MM.1S (cell line): ENCODE measurements at regions not wholly inside any gene's neighbourhood (a gene's known extent, or its start where the extent isn't known, plus 50 kb on each side); places are given as distances from the start of the nearest gene placed in this dataset.

ENCODE experiments used
- DNase-seq: peaks from one replicate; pipeline ENCODE4 v3.0.0-alpha.2; 2015
- H2AFZ ChIP-seq: fragments of 300-600 bp; sonication (generic); 2 replicates; pipeline ENCODE4 v1.6.0; 2016; ENCODE audit warnings: antibody characterized with exemption, low read length
- H3F3A ChIP-seq: fragments of 300-600 bp; sonication (generic); 2 replicates; pipeline ENCODE4 v1.6.1; 2016; ENCODE audit warnings: mild to moderate bottlenecking, antibody characterized with exemption, low read length, moderate library complexity, mixed read lengths; ENCODE audit not compliant: insufficient read depth
- H3K27ac ChIP-seq: fragments of 300-600 bp; sonication (generic); 2 replicates; pipeline ENCODE4 v1.5.1; 2016; ENCODE audit warnings: mild to moderate bottlenecking, low read length
- H3K27me3 ChIP-seq: fragments of 300-600 bp; sonication (generic); replicated peaks from 2 replicates; pipeline ENCODE4 v1.6.0; 2016; ENCODE audit warnings: low read length; ENCODE audit not compliant: insufficient read depth
- H3K36me3 ChIP-seq: fragments of 300-600 bp; sonication (generic); replicated peaks from 2 replicates; pipeline ENCODE4 v1.6.1; 2016; ENCODE audit warnings: mild to moderate bottlenecking, low read length, mixed read lengths; ENCODE audit not compliant: insufficient read depth
- H3K4me1 ChIP-seq: fragments of 300-600 bp; sonication (generic); 2 replicates; pipeline ENCODE4 v1.6.1; 2016; ENCODE audit warnings: low read length, mixed read lengths
- H3K4me2 ChIP-seq: fragments of 300-600 bp; sonication (generic); 2 replicates; pipeline ENCODE4 v1.6.0; 2016; ENCODE audit warnings: low read depth, low read length
- H3K4me3 ChIP-seq: fragments of 300-600 bp; sonication (generic); 2 replicates; pipeline ENCODE4 v1.5.1; 2016; ENCODE audit warnings: low read length, mixed read lengths
- H3K79me2 ChIP-seq: fragments of 300-600 bp; sonication (generic); 2 replicates; pipeline ENCODE4 v1.6.1; 2016; ENCODE audit warnings: mixed run types, low read length, mixed read lengths
- H3K9ac ChIP-seq: fragments of 300-600 bp; sonication (generic); 2 replicates; pipeline ENCODE4 v1.6.1; 2016; ENCODE audit warnings: low read length, mixed read lengths
- H3K9me2 ChIP-seq: fragments of 300-600 bp; sonication (generic); replicated peaks from 2 replicates; pipeline ENCODE4 v1.6.1; 2016; ENCODE audit warnings: mild to moderate bottlenecking, low read length, mixed read lengths; ENCODE audit not compliant: insufficient read depth
- H3K9me3 ChIP-seq: fragments of 300-600 bp; sonication (generic); replicated peaks from 2 replicates; pipeline ENCODE4 v1.6.1; 2016; ENCODE audit warnings: mild to moderate bottlenecking, low read length, mixed read lengths; ENCODE audit not compliant: insufficient read depth
- H4K20me1 ChIP-seq: fragments of 300-600 bp; sonication (generic); 2 replicates; pipeline ENCODE4 v1.6.1; 2016; ENCODE audit warnings: mild to moderate bottlenecking, low read length, moderate library complexity, mixed read lengths; ENCODE audit not compliant: insufficient read depth
- CTCF ChIP-seq: fragments of 300-600 bp; sonication (generic); IDR thresholded peaks from 2 replicates; pipeline ENCODE4 v1.5.1; 2016; ENCODE audit warnings: antibody characterized with exemption, low read length, mixed read lengths
- EZH2 ChIP-seq: fragments of 300-600 bp; sonication (generic); optimal IDR thresholded peaks from 2 replicates; pipeline ENCODE3; 2017; ENCODE audit warnings: low read depth, mild to moderate bottlenecking, antibody characterized with exemption, low read length, mixed read lengths
- EZH2phosphoT487 ChIP-seq: fragments of 300-600 bp; sonication (generic); IDR thresholded peaks from 2 replicates; pipeline ENCODE4 v1.6.1; 2018; ENCODE audit warnings: antibody characterized with exemption, low read length

- Histone ChIP-seq H3K4me2 (no peak overlapping the region), H3F3A (no peaks in the 10 kb centered on the region), H3K27me3 (no peaks in the 10 kb centered on the region), H3K79me2 (no peaks in the 10 kb centered on the region), H3K9me3 (no peaks in the 10 kb centered on the region), H3K9ac (no peak overlapping the region), H3K9me2 (no peaks in the 10 kb centered on the region), H3K4me3 (no peak overlapping the region), H3K4me1 (no peaks in the 10 kb centered on the region), H3K36me3 (no peaks in the 10 kb centered on the region), H2AFZ (no peak overlapping the region), H4K20me1 (no peaks in the 10 kb centered on the region), H3K27ac (no peak overlapping the region)
- no peak for DNase-seq
- TF ChIP-seq EZH2phosphoT487 (no peak), EZH2 (no peak), CTCF (no peak)
Measured at GRCh38 chr3:106022913-106023312, 154.1 kb upstream of the CBLB start.

GRCh38 chr3:106025151-106025722, 156.4 kb upstream of the CBLB start:
- Histone ChIP-seq H3K9me2 (no peaks in the 10 kb centered on the region), H3K4me3 (no peak overlapping the region), H4K20me1 (no peaks in the 10 kb centered on the region), H3K4me1 (no peaks in the 10 kb centered on the region), H3K79me2 (no peaks in the 10 kb centered on the region), H2AFZ (no peak overlapping the region), H3K4me2 (no peak overlapping the region), H3K27ac (no peak overlapping the region), H3F3A (no peaks in the 10 kb centered on the region), H3K36me3 (no peaks in the 10 kb centered on the region), H3K9me3 (no peaks in the 10 kb centered on the region), H3K27me3 (no peaks in the 10 kb centered on the region), H3K9ac (no peak overlapping the region)
- no peak for DNase-seq
- TF ChIP-seq CTCF (no peak), EZH2phosphoT487 (no peak), EZH2 (no peak)

GRCh38 chr3:106029954-106030626, 161.3 kb upstream of the CBLB start:
- no peak for DNase-seq
- Histone ChIP-seq H3K27me3 (no peaks in the 10 kb centered on the region), H3K79me2 (no peaks in the 10 kb centered on the region), H3K4me2 (no peak overlapping the region), H3K9ac (no peak overlapping the region), H3K36me3 (no peaks in the 10 kb centered on the region), H3F3A (no peaks in the 10 kb centered on the region), H3K4me3 (no peak overlapping the region), H3K9me3 (no peaks in the 10 kb centered on the region), H3K4me1 (no peaks in the 10 kb centered on the region), H3K9me2 (no peaks in the 10 kb centered on the region), H3K27ac (no peak overlapping the region), H4K20me1 (no peaks in the 10 kb centered on the region), H2AFZ (no peak overlapping the region)
- no peak for TF ChIP-seq EZH2phosphoT487
- no peak for TF ChIP-seq CTCF
- no peak for TF ChIP-seq EZH2
